GM13976 (cell line): ENCODE measurements at regions not wholly inside any gene's neighbourhood (a gene's known extent, or its start where the extent isn't known, plus 50 kb on each side); places are given as distances from the start of the nearest gene placed in this dataset.

Source experiments
- DNase-seq: peaks from one replicate; pipeline ENCODE4 v3.0.0; 2012; ENCODE audit warnings: low spot score
- CTCF ChIP-seq: IDR thresholded peaks from 2 replicates; pipeline ENCODE4 v1.5.1; 2012; ENCODE audit warnings: borderline replicate concordance, mild to moderate bottlenecking; ENCODE audit not compliant: insufficient read depth; ENCODE audit errors: extremely low read depth, missing control alignments, control extremely low read depth
- in situ Hi-C: fragments of 300-500 bp; cut with MboI; formaldehyde crosslinking; loops from one replicate; pipeline ENCODE4 v1.12.0; 2022; ENCODE audit warnings: low sequenced_read_pairs, mixed read lengths, inconsistent platforms; ENCODE audit not compliant: unreplicated experiment

GRCh38 chr10:3469639-3470020 lies 297.0 kb upstream of the PITRM1 start:
- DNase-seq = no peak
- in situ Hi-C loops = no loop called here

GRCh38 chr10:3468919-3469638 lies 296.5 kb upstream of the PITRM1 start:
- no peak for TF ChIP-seq CTCF
- in situ Hi-C loops = no loop called here
- DNase-seq = peak; percentile 45

More at GRCh38 chr10:3469639-3470020, 297.0 kb upstream of the PITRM1 start:
- no peak for TF ChIP-seq CTCF

- in situ Hi-C loops = no loop called here
- no peak for DNase-seq
- TF ChIP-seq CTCF = no peak
Measured at GRCh38 chr10:3467052-3467951, 294.7 kb upstream of the PITRM1 start.

GRCh38 chr10:3465406-3465891 lies 292.9 kb upstream of the PITRM1 start:
- TF ChIP-seq CTCF = no peak
- no peak for DNase-seq
- in situ Hi-C loops = no loop called here

- no peak for DNase-seq
- no peak for TF ChIP-seq CTCF
- in situ Hi-C loops = no loop called here
Measured at GRCh38 chr10:3464760-3465405, 292.3 kb upstream of the PITRM1 start.

GRCh38 chr10:3460420-3461128 lies 288.0 kb upstream of the PITRM1 start:
- in situ Hi-C loops = no loop called here
- TF ChIP-seq CTCF = no peak
- no peak for DNase-seq
